Neutrophil (primary cell): ENCODE measurements at regions not wholly inside any gene's neighbourhood (a gene's known extent, or its start where the extent isn't known, plus 50 kb on each side); places are given as distances from the start of the nearest gene placed in this dataset.

Experiments
- H3K27ac ChIP-seq: fragments of 200-600 bp; sonication (generic); 2 replicates; pipeline ENCODE4 v1.5.1; 2016; ENCODE audit warnings: mild to moderate bottlenecking, moderate library complexity
- H3K27me3 ChIP-seq: fragments of 200-600 bp; sonication (generic); 2 replicates; pipeline ENCODE4 v1.6.0; 2016; ENCODE audit warnings: mild to moderate bottlenecking
- H3K36me3 ChIP-seq: fragments of 200-600 bp; sonication (generic); 2 replicates; pipeline ENCODE4 v1.5.1; 2017
- H3K4me1 ChIP-seq, 2 experiments: fragments of 200-600 bp in 1 of 2; sonication (generic) in 1 of 2; 1 replicate in 1 of 2; 2 replicates in 1 of 2; pipeline versions ENCODE4 v1.5.1 to v1.6.1; 2013 to 2016; ENCODE audit warnings: low read depth in 1 of 2, low read length in 1 of 2, mild to moderate bottlenecking in 1 of 2, moderate library complexity in 1 of 2; ENCODE audit not compliant: control insufficient read depth in 1 of 2, insufficient read depth in 1 of 2
- H3K4me3 ChIP-seq, 2 experiments: fragments of 200-600 bp in 1 of 2; sonication (generic) in 1 of 2; 1 replicate in 1 of 2; 2 replicates in 1 of 2; pipeline ENCODE4 v1.5.1; 2013 to 2016; ENCODE audit warnings: low read depth in 1 of 2, low read length in 1 of 2, mild to moderate bottlenecking in 1 of 2, moderate library complexity in 1 of 2
- H3K9me3 ChIP-seq: fragments of 200-600 bp; sonication (generic); 2 replicates; pipeline ENCODE4 v1.5.1; 2016
- TF ChIP-seq, protein P1 (sequence below): fragments of 200-600 bp; sonication (generic); IDR thresholded peaks from 2 replicates; pipeline ENCODE4 v1.5.1; 2016; ENCODE audit warnings: antibody characterized with exemption

DNA sequence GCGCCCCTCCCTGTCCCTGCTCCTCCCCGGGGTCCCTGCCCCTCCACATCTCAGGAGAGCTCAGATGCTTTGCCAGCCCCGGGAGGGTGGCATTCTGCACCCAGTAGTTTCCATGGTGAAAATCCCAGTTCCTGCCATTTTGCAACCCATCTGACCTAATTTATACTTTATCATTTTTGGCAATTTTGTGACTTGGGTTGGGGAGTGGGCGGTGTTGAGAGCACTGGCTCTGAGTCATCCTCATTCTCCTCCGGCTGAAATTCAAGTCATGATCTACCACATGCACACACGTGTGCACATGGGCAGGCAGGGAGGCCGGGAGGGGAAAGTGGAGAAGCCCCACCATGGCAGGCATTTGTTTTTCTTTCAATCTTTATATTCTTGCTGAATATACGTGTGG is 208.6 kb downstream of the URI1 start:
- Histone ChIP-seq H3K27ac (no peak overlapping the region), H3K9me3 (no peaks in the 10 kb centered on the region), H3K4me3 (no peak overlapping the region), H3K36me3 (no peaks in the 10 kb centered on the region), H3K4me1 (no peaks in the 10 kb centered on the region), H3K27me3 (peaks cover 17% of the 10 kb centered on the region)
- TF ChIP-seq, protein P1, sequence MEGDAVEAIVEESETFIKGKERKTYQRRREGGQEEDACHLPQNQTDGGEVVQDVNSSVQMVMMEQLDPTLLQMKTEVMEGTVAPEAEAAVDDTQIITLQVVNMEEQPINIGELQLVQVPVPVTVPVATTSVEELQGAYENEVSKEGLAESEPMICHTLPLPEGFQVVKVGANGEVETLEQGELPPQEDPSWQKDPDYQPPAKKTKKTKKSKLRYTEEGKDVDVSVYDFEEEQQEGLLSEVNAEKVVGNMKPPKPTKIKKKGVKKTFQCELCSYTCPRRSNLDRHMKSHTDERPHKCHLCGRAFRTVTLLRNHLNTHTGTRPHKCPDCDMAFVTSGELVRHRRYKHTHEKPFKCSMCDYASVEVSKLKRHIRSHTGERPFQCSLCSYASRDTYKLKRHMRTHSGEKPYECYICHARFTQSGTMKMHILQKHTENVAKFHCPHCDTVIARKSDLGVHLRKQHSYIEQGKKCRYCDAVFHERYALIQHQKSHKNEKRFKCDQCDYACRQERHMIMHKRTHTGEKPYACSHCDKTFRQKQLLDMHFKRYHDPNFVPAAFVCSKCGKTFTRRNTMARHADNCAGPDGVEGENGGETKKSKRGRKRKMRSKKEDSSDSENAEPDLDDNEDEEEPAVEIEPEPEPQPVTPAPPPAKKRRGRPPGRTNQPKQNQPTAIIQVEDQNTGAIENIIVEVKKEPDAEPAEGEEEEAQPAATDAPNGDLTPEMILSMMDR: no peak

DNA sequence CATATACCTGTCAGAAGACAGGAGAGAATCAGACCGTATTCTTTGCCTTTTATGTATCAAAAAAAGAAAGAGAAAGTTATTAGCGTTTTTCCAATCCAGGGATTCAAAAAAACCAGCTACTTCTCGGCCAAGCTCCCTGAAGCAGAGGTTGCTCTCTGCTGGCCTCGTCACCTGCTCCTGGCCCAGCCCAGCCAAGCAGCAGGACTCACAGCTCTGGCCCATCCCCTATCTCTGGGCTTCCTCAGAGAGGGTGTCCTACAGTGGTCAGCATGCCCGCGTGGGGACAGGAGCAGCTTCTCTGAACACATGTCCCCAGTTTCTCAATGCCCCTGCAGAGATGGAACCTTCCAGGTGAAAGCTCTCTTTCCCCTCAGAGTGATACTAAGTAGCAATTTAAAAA is 209.0 kb downstream of the URI1 start:
- TF ChIP-seq, protein P1: no peak
- Histone ChIP-seq H3K27me3 (peaks cover 17% of the 10 kb centered on the region), H3K27ac (no peak overlapping the region), H3K9me3 (no peaks in the 10 kb centered on the region), H3K36me3 (no peaks in the 10 kb centered on the region), H3K4me3 (no peak overlapping the region), H3K4me1 (no peaks in the 10 kb centered on the region)

DNA sequence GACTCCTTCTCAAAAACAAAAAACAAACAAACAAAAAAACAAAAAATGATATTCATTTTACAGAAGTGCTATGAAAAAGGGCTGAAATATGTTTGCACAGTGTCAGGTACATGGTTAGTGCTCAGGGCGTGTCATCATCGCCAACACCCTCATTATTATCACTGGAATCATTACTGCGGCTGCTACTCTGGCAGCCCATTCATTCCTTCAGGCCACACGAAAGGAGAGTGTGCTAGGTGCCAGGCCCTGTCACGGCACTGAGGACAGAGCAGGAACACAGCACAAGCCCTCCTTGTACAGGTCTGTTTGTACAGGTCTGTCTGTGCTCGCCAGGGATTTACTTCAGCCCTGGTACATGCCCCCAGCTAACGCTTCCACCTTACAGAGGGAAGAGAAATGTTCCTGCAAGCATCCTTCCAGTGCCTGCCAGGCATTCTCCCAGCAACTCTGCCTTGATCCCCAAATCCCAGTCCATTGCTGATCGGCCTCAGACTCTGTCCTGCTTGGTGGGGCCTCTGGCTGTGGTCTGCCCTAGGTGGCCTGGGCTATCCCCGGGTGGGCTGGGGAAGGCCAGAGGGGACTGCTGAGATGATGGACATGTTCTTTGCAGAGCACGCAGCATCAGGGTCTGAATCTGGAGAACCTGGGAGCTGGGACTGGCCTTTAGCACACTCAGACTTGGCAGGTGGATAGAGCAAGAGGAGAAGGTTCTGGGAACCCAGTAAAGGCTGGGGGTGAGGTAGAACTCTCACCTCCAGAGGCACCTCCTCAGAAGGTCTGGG is 210.7 kb downstream of the URI1 start:
- Histone ChIP-seq H3K9me3 (no peaks in the 10 kb centered on the region), H3K27ac (no peak overlapping the region), H3K4me3 (no peak overlapping the region), H3K4me1 (no peaks in the 10 kb centered on the region), H3K27me3 (peaks cover 17% of the 10 kb centered on the region), H3K36me3 (no peaks in the 10 kb centered on the region)
- TF ChIP-seq, protein P1: no peak

DNA sequence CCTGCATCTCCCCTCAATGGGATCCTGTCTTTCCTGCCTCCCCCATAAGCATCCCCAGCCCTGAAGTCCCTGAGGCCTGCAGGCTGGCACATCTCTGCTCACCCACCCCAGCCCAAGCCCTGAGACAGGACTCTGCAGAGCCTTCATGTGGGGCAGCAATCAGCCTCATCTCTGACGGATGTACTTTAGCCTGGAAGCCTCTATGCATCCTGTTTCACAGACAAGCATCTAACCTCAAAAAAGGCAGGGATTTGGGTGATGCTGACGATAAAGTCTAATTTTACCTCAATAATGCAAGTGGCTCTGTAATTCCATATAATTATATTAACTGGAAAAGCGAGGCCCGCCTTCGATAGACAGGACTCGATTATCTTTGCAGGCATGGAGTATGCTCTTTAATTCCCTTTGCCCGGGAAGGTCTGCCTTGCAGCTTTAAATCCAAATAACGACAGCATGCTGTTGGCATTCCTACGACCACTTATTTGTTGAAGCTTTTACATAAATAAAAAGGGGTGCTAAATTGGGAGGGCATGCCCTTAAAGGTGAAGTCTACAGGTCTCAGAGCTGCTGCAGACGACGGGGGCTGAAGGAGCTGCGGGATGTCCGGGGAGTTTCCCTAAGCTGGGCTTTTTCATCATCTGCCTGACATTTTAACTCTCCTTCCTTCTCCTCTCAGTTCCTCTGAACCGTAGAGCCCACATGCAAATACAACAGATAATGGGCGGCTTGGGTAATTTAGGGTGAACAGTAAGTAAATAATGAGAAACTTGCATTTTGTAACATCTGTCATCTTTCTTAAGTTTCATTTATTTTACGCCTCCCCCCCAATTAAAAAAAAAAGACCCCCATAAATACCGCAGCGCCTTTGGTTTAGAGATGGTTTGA is 211.5 kb downstream of the URI1 start:
- no peaks in the 10 kb centered on the region for H3K9me3 ChIP-seq
- H3K4me3 ChIP-seq: no peak overlapping the region
- no peak overlapping the region for H3K27ac ChIP-seq
- no peaks in the 10 kb centered on the region for H3K4me1 ChIP-seq
- H3K27me3 ChIP-seq: peaks cover 17% of the 10 kb centered on the region
- TF ChIP-seq, protein P1: no peak
- H3K36me3 ChIP-seq: no peaks in the 10 kb centered on the region

DNA sequence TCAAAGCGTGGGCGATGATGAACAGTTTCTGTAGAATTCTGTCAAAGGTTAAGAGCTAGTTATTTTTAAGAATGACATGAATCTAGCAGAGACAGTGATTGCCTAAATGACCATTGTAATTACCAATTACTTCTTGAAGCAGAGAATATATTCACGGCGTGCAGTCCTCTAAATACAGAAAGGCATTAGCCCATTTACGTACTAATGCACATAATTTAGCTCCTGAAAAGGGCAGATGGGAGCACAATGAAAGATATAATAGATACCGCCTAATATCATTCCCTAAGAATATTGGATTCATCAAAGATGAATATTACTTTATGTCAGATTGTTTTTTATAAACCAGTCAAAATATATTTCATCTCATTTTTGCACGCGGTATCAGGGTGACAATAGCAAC is 212.4 kb downstream of the URI1 start:
- no peak overlapping the region for H3K4me3 ChIP-seq
- H3K27me3 ChIP-seq: peaks cover 17% of the 10 kb centered on the region
- H3K9me3 ChIP-seq: no peaks in the 10 kb centered on the region
- no peak overlapping the region for H3K27ac ChIP-seq
- no peaks in the 10 kb centered on the region for H3K36me3 ChIP-seq
- no peaks in the 10 kb centered on the region for H3K4me1 ChIP-seq
- TF ChIP-seq, protein P1: no peak
